ENCODE measurements at regions not wholly inside any gene's neighbourhood (a gene's known extent, or its start where the extent isn't known, plus 50 kb on each side); places are given as distances from the start of the nearest gene placed in this dataset.

DNA sequence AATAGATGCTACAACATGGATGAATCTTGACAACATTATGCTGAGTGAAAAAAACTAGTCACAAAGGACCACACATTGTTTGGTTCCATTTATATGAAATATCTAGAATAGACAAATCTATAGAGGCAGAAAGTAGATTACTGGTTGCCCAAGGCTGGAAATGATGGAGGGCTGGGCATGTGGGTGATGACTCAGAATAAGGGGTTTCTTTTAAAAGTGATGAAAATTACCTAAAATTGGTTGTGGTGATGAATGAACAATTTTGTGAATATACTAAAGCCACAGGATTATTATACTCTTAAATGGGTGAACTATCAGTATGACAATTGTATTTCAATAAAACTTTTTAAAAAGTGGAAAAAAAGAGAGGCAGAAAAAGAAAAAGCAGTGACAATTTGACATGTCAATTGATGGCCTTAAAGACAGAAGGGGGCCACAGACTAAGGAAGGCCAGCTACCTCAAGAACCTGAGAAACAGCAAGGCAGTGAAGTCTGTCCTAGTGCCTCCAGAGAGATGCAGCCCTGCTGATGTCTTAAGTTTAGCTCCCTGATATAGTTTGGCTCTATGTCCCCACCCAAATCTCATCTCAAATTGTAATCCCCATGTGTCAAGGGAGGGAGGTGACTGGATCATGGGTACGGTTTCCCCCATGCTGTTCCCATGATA lies 182.7 kb downstream of the PIK3R1 start:
- ATAC-seq = no peak
- TF ChIP-seq ZFP30 (CRISPR knock-in tag; IDR thresholded peaks at IDR 0.05) = no peak

DNA sequence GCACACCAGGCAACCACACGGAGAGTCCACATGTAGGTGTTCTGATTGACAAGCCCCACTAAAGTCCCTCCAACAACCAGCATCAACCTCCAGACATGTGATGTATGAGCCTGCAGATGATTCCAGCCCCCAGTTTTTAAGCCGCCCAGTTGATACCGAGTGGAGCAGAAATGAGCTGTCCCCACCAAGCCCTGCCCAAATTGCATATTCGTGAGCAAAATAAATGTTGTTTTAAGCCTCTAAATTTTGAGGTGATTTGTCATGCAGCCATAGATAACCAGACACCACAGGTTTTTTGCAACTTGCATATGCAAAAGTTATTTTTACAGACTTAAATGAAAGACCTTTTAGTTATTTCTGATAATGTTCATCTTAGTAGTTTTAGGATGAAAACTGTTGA lies 187.7 kb downstream of the PIK3R1 start:
- TF ChIP-seq TOX (CRISPR knock-in tag; IDR thresholded peaks at IDR 0.05; ENCODE audit: borderline replicate concordance) = no peak
- no peak for TF ChIP-seq ARNTL (CRISPR knock-in tag; IDR thresholded peaks at IDR 0.05; ENCODE audit: borderline replicate concordance, low read depth)
- TF ChIP-seq PPARA (CRISPR knock-in tag; IDR thresholded peaks at IDR 0.05; ENCODE audit: borderline replicate concordance) = no peak
- TF ChIP-seq CSRNP3 (CRISPR knock-in tag; IDR thresholded peaks at IDR 0.05) = no peak
- TF ChIP-seq, protein P1, sequence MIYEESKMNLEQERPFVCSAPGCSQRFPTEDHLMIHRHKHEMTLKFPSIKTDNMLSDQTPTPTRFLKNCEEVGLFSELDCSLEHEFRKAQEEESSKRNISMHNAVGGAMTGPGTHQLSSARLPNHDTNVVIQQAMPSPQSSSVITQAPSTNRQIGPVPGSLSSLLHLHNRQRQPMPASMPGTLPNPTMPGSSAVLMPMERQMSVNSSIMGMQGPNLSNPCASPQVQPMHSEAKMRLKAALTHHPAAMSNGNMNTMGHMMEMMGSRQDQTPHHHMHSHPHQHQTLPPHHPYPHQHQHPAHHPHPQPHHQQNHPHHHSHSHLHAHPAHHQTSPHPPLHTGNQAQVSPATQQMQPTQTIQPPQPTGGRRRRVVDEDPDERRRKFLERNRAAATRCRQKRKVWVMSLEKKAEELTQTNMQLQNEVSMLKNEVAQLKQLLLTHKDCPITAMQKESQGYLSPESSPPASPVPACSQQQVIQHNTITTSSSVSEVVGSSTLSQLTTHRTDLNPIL (CRISPR knock-in tag; IDR thresholded peaks at IDR 0.05; ENCODE audit: low read depth) = no peak
- no peak for TF ChIP-seq CSDC2 (CRISPR knock-in tag; IDR thresholded peaks at IDR 0.05)
- TF ChIP-seq ZNF70 (CRISPR knock-in tag; IDR thresholded peaks at IDR 0.05) = no peak
- TF ChIP-seq OSR1 (CRISPR knock-in tag; IDR thresholded peaks at IDR 0.05) = no peak
- no peak for TF ChIP-seq SNAI2 (CRISPR knock-in tag; IDR thresholded peaks at IDR 0.05)
- no peak for TF ChIP-seq ZC3H10 (CRISPR knock-in tag; IDR thresholded peaks at IDR 0.05)
- no peak for TF ChIP-seq ZFP3 (CRISPR knock-in tag; IDR thresholded peaks at IDR 0.05)
- TF ChIP-seq ESRRG (CRISPR knock-in tag; IDR thresholded peaks at IDR 0.05) = no peak
- TF ChIP-seq, protein P2, sequence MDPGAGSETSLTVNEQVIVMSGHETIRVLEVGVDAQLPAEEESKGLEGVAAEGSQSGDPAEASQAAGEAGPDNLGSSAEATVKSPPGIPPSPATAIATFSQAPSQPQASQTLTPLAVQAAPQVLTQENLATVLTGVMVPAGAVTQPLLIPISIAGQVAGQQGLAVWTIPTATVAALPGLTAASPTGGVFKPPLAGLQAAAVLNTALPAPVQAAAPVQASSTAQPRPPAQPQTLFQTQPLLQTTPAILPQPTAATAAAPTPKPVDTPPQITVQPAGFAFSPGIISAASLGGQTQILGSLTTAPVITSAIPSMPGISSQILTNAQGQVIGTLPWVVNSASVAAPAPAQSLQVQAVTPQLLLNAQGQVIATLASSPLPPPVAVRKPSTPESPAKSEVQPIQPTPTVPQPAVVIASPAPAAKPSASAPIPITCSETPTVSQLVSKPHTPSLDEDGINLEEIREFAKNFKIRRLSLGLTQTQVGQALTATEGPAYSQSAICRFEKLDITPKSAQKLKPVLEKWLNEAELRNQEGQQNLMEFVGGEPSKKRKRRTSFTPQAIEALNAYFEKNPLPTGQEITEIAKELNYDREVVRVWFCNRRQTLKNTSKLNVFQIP (CRISPR knock-in tag; IDR thresholded peaks at IDR 0.05; ENCODE audit: borderline replicate concordance, low read depth) = no peak
- no peak for ATAC-seq

DNA sequence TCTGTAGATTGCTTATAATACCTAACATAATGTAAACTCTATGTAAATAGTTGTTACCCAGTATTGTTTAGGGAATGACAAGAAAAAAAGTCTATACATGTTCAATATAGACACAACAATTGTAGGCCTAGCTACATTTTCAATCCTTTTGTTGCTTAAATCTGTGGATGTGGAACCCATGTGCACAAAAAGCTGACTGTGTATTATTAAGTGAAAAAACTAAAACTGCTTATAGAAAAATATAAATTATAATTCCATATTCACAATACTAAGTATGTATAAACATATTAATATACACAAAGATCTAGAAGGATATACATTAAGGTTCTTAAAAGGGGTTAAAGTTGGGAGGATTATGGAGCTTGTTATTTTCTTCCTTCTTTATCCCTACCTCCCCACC lies 188.7 kb downstream of the PIK3R1 start:
- no peak for TF ChIP-seq TOX (CRISPR knock-in tag; IDR thresholded peaks at IDR 0.05; ENCODE audit: borderline replicate concordance)
- no peak for TF ChIP-seq PATZ1 (CRISPR knock-in tag; IDR thresholded peaks at IDR 0.05; ENCODE audit: borderline replicate concordance)
- TF ChIP-seq SNAI2 (CRISPR knock-in tag; IDR thresholded peaks at IDR 0.05) = no peak
- TF ChIP-seq RARB (CRISPR knock-in tag; IDR thresholded peaks at IDR 0.05) = no peak
- TF ChIP-seq CSDC2 (CRISPR knock-in tag; IDR thresholded peaks at IDR 0.05) = no peak
- no peak for TF ChIP-seq TSHZ2 (CRISPR knock-in tag; IDR thresholded peaks at IDR 0.05)
- TF ChIP-seq ISL1 (CRISPR knock-in tag; IDR thresholded peaks at IDR 0.05) = no peak
- no peak for TF ChIP-seq PPARA (CRISPR knock-in tag; IDR thresholded peaks at IDR 0.05; ENCODE audit: borderline replicate concordance)
- TF ChIP-seq, protein P1 (CRISPR knock-in tag; IDR thresholded peaks at IDR 0.05; ENCODE audit: low read depth) = no peak
- ATAC-seq = no peak

Data from SK-N-SH treated with all-trans-retinoic acid at 6 μM for 48 hours (cell line).